ENCODE measurements at regions not wholly inside any gene's neighbourhood (a gene's known extent, or its start where the extent isn't known, plus 50 kb on each side); places are given as distances from the start of the nearest gene placed in this dataset.

DNA sequence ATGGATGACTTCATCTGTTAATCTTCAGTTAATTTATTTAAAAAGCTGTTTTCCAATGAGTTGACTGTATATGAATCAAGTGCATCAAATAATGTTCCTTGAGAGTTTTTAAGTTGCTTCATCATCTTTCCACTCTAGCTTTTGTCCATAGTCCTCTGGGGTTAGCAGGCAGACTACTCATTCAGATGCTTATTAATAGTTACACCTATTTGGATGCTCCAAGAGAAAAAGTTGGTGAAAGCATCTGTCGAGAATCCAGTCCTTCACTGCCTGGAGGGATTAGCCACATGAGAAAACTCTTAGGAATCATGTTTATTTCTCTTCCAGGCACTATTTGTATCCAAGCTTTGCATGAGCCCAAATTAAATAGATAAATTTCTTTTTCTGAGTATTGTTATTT, 70.2 kb downstream of the DACT1 start:
- Histone ChIP-seq H3K4me3 (ENCODE audit: control insufficient read depth in 2 of 3, extremely low read depth in 1 of 3, insufficient read depth in 2 of 3, low read depth in 1 of 3, low read length in 3 of 3) (no peak overlapping the region), H3K36me3 (ENCODE audit: control insufficient read depth in 2 of 2, extremely low read depth in 1 of 2, insufficient read depth in 2 of 2, low read length in 2 of 2) (no peaks in the 10 kb centered on the region), H4K20me1 (ENCODE audit: control insufficient read depth, extremely low read depth, insufficient read depth, low read length) (no peaks in the 10 kb centered on the region), H3K79me2 (ENCODE audit: control insufficient read depth, insufficient read depth, low read length) (no peaks in the 10 kb centered on the region), H3K9me3 (ENCODE audit: control insufficient read depth, low read depth, low read length) (no peaks in the 10 kb centered on the region), H3K4me2 (ENCODE audit: control insufficient read depth, extremely low read depth, insufficient read depth, low read depth, low read length) (no peak overlapping the region), H2AFZ (ENCODE audit: control insufficient read depth, low read length) (no peak overlapping the region), H3K4me1 (ENCODE audit: control insufficient read depth, extremely low read depth, insufficient read depth, low read length) (no peaks in the 10 kb centered on the region), H3K27me3 (ENCODE audit: control insufficient read depth, extremely low read depth, insufficient read depth, low read length) (peaks cover 24% of the 10 kb centered on the region), H3K9me1 (ENCODE audit: control insufficient read depth, extremely low read depth, insufficient read depth, low read length) (no peaks in the 10 kb centered on the region), H3K9ac (ENCODE audit: control insufficient read depth, extremely low read depth, insufficient read depth, low read length) (no peak overlapping the region), H3K27ac (ENCODE audit: control insufficient read depth, insufficient read depth, low read length) (no peak overlapping the region)
- TF ChIP-seq, protein P1, sequence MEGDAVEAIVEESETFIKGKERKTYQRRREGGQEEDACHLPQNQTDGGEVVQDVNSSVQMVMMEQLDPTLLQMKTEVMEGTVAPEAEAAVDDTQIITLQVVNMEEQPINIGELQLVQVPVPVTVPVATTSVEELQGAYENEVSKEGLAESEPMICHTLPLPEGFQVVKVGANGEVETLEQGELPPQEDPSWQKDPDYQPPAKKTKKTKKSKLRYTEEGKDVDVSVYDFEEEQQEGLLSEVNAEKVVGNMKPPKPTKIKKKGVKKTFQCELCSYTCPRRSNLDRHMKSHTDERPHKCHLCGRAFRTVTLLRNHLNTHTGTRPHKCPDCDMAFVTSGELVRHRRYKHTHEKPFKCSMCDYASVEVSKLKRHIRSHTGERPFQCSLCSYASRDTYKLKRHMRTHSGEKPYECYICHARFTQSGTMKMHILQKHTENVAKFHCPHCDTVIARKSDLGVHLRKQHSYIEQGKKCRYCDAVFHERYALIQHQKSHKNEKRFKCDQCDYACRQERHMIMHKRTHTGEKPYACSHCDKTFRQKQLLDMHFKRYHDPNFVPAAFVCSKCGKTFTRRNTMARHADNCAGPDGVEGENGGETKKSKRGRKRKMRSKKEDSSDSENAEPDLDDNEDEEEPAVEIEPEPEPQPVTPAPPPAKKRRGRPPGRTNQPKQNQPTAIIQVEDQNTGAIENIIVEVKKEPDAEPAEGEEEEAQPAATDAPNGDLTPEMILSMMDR (optimal IDR thresholded peaks at IDR 0.05 in 1 of 3, IDR thresholded peaks at IDR 0.05 in 1 of 3, conservative IDR thresholded peaks at IDR 0.05 in 1 of 3; ENCODE audit: extremely low read depth in 1 of 3, insufficient read depth in 2 of 3, low read length in 3 of 3), result no peak
- TF ChIP-seq EZH2 (IDR thresholded peaks at IDR 0.05; ENCODE audit: low read length), result no peak
- FAIRE-seq, result no peak
- dilution Hi-C loops (cut with MboI; ENCODE audit: extremely low pct_ligation_motif_present, low sequenced_read_pairs), result no loop called here
- no peak for DNase-seq (ENCODE audit: low read depth, low spot score)

DNA sequence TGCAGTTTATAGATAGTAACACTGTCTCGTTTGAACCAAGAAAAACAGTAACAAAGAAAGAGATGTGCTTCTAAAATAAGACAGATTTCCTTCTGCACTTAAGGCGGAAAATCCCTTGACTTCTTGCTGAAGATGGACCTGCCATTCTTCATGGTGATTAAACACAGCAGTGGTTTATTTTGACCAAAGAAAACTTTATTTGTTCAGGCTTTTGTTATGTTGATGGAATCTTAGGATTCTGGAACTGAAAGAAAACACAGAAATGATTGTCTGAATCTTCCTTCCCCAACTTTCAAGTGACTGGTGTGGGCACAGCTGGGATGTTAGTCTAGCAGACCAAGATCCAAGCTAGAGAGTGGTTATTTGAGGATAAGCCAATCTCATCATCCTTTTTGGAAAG, 72.2 kb downstream of the DACT1 start:
- Histone ChIP-seq H3K4me1 (ENCODE audit: control insufficient read depth, extremely low read depth, insufficient read depth, low read length) (no peaks in the 10 kb centered on the region), H2AFZ (ENCODE audit: control insufficient read depth, low read length) (no peak overlapping the region), H4K20me1 (ENCODE audit: control insufficient read depth, extremely low read depth, insufficient read depth, low read length) (no peaks in the 10 kb centered on the region), H3K36me3 (ENCODE audit: control insufficient read depth in 2 of 2, extremely low read depth in 1 of 2, insufficient read depth in 2 of 2, low read length in 2 of 2) (no peaks in the 10 kb centered on the region), H3K27ac (ENCODE audit: control insufficient read depth, insufficient read depth, low read length) (no peak overlapping the region), H3K4me2 (ENCODE audit: control insufficient read depth, extremely low read depth, insufficient read depth, low read depth, low read length) (no peak overlapping the region), H3K9ac (ENCODE audit: control insufficient read depth, extremely low read depth, insufficient read depth, low read length) (no peak overlapping the region), H3K27me3 (ENCODE audit: control insufficient read depth, extremely low read depth, insufficient read depth, low read length) (peaks cover 21% of the 10 kb centered on the region), H3K9me3 (ENCODE audit: control insufficient read depth, low read depth, low read length) (no peaks in the 10 kb centered on the region), H3K4me3 (ENCODE audit: control insufficient read depth in 2 of 3, extremely low read depth in 1 of 3, insufficient read depth in 2 of 3, low read depth in 1 of 3, low read length in 3 of 3) (no peak overlapping the region), H3K9me1 (ENCODE audit: control insufficient read depth, extremely low read depth, insufficient read depth, low read length) (no peaks in the 10 kb centered on the region), H3K79me2 (ENCODE audit: control insufficient read depth, insufficient read depth, low read length) (no peaks in the 10 kb centered on the region)
- dilution Hi-C loops (cut with MboI; ENCODE audit: extremely low pct_ligation_motif_present, low sequenced_read_pairs), result no loop called here
- DNase-seq (ENCODE audit: low read depth, low spot score) (no peak), FAIRE-seq (no peak)
- TF ChIP-seq, protein P1 (optimal IDR thresholded peaks at IDR 0.05 in 1 of 3, IDR thresholded peaks at IDR 0.05 in 1 of 3, conservative IDR thresholded peaks at IDR 0.05 in 1 of 3; ENCODE audit: extremely low read depth in 1 of 3, insufficient read depth in 2 of 3, low read length in 3 of 3), result no peak
- TF ChIP-seq EZH2 (IDR thresholded peaks at IDR 0.05; ENCODE audit: low read length), result no peak

Data from keratinocyte (primary cell).